HG02610 (cell line): ENCODE measurements at regions not wholly inside any gene's neighbourhood (a gene's known extent, or its start where the extent isn't known, plus 50 kb on each side); places are given as distances from the start of the nearest gene placed in this dataset.

Source experiments
- ATAC-seq: cut with Tn5 transposase; IDR thresholded peaks from one replicate; pipeline ENCODE4 v1.9.1; 2021; ENCODE audit warnings: mild to moderate bottlenecking, moderate library complexity; ENCODE audit not compliant: unreplicated experiment

DNA sequence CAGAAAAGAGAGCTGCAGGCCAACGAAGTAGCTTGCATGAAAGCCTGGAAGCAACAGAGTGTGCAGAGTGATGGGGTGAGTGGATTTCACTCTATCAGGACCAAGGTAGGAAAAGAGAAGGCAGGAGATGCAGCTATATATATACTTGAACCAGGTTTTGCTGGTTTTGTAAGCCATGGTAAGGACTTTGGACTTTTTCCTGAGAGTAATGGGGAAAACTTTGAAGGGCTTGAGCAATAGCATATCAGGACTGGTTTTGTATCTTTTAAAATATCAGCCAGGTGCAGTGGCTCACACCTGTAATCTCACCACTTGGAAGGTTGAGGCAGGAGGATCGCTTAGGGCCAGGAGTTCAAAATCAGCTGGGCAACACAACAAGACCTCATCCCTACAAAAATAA lies 120.6 kb upstream of the NRP1 start:
- ATAC-seq, result no peak

- ATAC-seq, result no peak
These were observed 120.1 kb upstream of the NRP1 start for GRCh38 chr10:33454554-33454953.

GRCh38 chr10:33453081-33454025 lies 118.9 kb upstream of the NRP1 start:
- ATAC-seq, result no peak

GRCh38 chr10:33448421-33449140 lies 114.1 kb upstream of the NRP1 start:
- ATAC-seq, result no peak

GRCh38 chr10:33441561-33441960 lies 107.1 kb upstream of the NRP1 start:
- ATAC-seq, result no peak

DNA sequence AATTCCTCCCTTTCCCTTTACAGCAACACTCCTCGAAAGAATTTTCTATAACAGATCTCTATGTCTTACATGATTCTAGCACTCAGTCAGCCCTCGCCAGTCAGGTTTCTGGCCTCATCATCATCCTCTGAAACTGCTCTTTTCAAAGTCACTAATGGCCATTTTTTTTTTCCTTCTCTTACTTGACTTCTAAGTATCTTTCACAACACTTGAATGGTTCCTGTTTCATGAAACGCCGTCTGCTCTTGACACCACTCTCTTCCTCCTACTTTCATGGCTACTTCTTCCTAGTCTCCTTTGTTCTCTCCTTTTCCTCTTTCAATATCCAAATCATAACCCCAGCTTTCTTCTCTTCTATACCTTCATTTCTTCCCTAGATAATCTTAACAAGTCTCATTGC lies 100.5 kb upstream of the NRP1 start:
- no peak for ATAC-seq

GRCh38 chr10:33428682-33429081 lies 94.2 kb upstream of the NRP1 start:
- ATAC-seq, result no peak

GRCh38 chr10:33423154-33423529 lies 88.7 kb upstream of the NRP1 start:
- ATAC-seq, result no peak

DNA sequence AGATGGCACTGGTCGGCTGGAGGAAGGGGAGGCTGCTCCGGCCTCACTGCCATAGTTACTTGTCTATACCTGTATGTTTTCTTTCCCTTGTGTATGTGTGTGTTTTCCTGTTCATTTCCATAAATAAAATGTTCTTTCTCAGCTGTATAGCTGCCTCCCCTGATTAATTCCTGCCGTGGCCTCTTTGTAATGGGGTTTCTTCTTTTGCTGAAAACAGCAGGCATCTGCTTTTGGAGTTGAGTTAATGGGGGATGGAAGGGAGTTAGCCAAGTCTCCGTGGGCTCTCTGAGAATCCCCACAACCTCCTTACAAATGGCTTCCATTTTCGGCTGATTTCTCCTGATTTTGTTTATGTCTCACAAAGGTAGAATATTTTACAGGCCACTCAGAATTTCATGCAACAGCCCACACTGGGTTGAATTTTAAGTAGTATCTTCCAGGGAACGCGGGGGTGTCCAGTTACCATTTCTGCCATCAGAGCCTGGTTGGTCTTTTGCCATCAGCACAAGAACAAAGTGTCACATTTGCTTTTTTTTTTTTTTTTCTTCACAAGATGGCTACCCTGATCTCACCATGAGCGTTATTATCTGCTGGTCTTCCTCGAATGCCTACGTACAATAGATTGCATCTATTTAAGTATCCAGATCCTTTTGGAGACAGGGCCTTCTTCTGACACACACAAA lies 88.1 kb upstream of the NRP1 start:
- no peak for ATAC-seq

- ATAC-seq, result no peak
These were observed 87.5 kb upstream of the NRP1 start for GRCh38 chr10:33421789-33422462.

GRCh38 chr10:33419311-33419710 lies 84.8 kb upstream of the NRP1 start:
- ATAC-seq, result no peak

DNA sequence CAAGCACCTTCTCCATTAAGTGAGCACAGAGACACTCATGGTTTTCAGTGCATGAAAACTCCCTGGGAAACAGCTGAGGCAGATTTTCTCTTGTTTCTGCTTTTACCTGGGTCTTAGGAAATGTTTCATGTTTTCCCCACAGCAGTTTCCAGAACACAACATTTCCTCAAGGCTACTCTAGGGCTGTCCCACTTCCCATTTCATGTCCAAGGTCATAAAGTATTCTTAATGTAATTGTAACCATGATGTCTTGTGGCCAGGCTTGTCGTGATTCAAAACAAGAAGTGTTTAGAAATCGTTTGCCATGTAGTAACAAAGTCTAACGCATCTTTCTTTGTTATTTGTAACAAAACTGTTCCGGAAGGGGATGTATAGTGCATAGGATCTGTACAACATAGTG lies 83.8 kb upstream of the NRP1 start:
- ATAC-seq, result no peak

DNA sequence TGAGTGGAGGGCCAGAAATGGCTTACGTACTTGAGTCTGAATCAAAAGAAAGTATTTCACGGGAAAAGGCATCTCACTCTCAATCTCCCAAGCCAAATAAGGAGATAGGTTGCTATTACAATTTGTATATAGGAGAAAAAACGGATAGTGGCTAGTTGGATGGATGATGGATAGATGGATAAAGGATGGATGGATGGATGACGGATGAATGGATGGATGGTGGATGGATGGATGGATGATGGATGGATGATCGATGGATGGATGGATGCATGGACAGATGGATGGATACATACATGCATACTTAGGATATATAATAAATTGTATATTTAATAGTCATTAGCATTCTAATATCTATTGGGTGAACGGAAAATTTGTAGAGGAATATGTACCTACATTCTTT lies 82.2 kb upstream of the NRP1 start:
- no peak for ATAC-seq

DNA sequence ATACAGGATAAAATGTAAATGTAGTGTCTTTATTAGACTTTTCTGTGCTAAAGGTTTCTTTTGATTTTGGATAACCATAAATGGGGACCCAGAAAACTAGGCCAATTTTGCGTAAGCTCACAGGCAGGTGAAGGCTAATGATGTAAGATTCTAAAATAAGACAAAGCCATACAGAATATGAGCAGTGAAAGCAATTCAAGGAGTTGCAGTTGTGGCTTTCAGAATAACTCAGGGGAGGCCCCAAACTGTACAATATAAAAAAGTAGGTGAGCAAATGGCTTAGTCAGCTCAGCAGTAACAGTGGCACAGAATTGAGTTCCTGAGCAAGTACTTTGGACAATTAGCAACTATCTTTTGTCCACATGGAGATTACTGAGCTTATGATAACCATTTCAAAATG lies 81.7 kb upstream of the NRP1 start:
- ATAC-seq, result peak; percentile 80

- no peak for ATAC-seq
These were observed 80.4 kb upstream of the NRP1 start for GRCh38 chr10:33414841-33415240.

- ATAC-seq, result no peak
These were observed 78.3 kb upstream of the NRP1 start for GRCh38 chr10:33412653-33413361.

- no peak for ATAC-seq
These were observed 77.8 kb upstream of the NRP1 start for GRCh38 chr10:33412241-33412640.

DNA sequence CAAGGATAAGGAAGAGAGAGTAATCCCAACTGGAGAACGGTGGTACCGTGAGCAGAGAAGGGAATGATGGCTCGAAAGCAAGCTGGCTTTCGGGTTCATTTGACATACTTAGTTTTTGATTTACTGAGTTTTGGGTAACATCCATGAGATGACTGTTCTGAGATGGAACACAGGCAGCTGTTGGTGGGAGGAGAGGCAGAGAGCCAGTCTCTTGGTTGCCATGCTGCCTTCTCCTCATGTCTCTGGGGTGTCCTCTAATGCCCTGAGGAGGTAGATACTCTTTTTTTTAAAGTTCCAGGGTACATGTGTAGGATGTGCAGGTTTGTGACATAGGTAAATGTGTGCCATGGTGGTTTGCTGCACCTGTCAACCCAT lies 76.4 kb upstream of the NRP1 start:
- no peak for ATAC-seq

- ATAC-seq, result no peak
These were observed 75.8 kb upstream of the NRP1 start for GRCh38 chr10:33410096-33410859.

DNA sequence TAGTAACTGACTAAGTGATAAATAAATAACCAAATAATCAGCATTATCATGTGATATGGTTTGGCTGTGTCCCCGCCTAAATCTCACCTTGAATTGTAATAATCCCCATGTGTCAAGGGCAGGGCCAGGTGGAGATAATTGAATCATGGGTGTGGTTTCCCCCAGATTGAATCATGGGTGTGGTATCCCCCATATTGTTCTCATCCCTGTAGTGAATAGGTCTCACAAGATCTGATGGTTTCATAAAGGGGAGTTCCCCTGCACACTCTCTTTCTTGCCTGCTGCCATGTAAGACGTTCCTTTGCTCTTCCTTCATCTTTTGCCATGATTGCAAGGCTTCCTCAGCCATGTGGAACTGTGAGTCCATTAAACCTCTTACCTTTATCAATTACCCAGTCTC lies 72.1 kb upstream of the NRP1 start:
- no peak for ATAC-seq
